ENCODE measurements at regions not wholly inside any gene's neighbourhood (a gene's known extent, or its start where the extent isn't known, plus 50 kb on each side); places are given as distances from the start of the nearest gene placed in this dataset.
"Not testable (repeated sequence)": the region's sequence is repeated elsewhere in the genome, so short reads cannot be mapped to it uniquely, and the experiment has no call there.

- H3K36me3 ChIP-seq (ENCODE audit: control insufficient read depth, insufficient read depth, low read length); H3K4me3 ChIP-seq (ENCODE audit: extremely low read depth, insufficient read depth, low read length, poor library complexity, severe bottlenecking); H3K4me1 ChIP-seq (ENCODE audit: control insufficient read depth, insufficient read depth, low read length, poor library complexity, severe bottlenecking); H3K27ac ChIP-seq (ENCODE audit: low read depth, low read length, severe bottlenecking): not testable (repeated sequence)
- WGBS, 2 experiments (ENCODE audit: insufficient coverage in 2 of 2) = 58 to 67% methylated on average over 9 to 13 of the region's 13 CpGs
- peaks cover 87% of the 10 kb centered on the region for H3K9me3 ChIP-seq (ENCODE audit: control insufficient read depth, low read length)
These were observed 4492.7 kb upstream of the OR11H1 start for GRCh38 chr22:11035031-11035873.

GRCh38 chr22:11037314-11037713, 4490.7 kb upstream of the OR11H1 start:
- WGBS, 2 experiments (ENCODE audit: insufficient coverage in 2 of 2) = 20 to 29% methylated on average over 1 of the region's 1 CpG
- not testable (repeated sequence) for H3K4me3 ChIP-seq (ENCODE audit: extremely low read depth, insufficient read depth, low read length, poor library complexity, severe bottlenecking); H3K4me1 ChIP-seq (ENCODE audit: control insufficient read depth, insufficient read depth, low read length, poor library complexity, severe bottlenecking); H3K27ac ChIP-seq (ENCODE audit: low read depth, low read length, severe bottlenecking); H3K36me3 ChIP-seq (ENCODE audit: control insufficient read depth, insufficient read depth, low read length)
- peaks cover 84% of the 10 kb centered on the region for H3K9me3 ChIP-seq (ENCODE audit: control insufficient read depth, low read length)

- H3K4me1 ChIP-seq (ENCODE audit: control insufficient read depth, insufficient read depth, low read length, poor library complexity, severe bottlenecking); H3K36me3 ChIP-seq (ENCODE audit: control insufficient read depth, insufficient read depth, low read length); H3K27ac ChIP-seq (ENCODE audit: low read depth, low read length, severe bottlenecking); H3K4me3 ChIP-seq (ENCODE audit: extremely low read depth, insufficient read depth, low read length, poor library complexity, severe bottlenecking): not testable (repeated sequence)
- peaks cover 80% of the 10 kb centered on the region for H3K9me3 ChIP-seq (ENCODE audit: control insufficient read depth, low read length)
- 80% methylated on average over 1 of the region's 2 CpGs; no CpG with 5 or more reads in 1 of the 2 experiments for WGBS, 2 experiments (ENCODE audit: insufficient coverage in 2 of 2)
These were observed 4490.2 kb upstream of the OR11H1 start for GRCh38 chr22:11037814-11038213.

DNA sequence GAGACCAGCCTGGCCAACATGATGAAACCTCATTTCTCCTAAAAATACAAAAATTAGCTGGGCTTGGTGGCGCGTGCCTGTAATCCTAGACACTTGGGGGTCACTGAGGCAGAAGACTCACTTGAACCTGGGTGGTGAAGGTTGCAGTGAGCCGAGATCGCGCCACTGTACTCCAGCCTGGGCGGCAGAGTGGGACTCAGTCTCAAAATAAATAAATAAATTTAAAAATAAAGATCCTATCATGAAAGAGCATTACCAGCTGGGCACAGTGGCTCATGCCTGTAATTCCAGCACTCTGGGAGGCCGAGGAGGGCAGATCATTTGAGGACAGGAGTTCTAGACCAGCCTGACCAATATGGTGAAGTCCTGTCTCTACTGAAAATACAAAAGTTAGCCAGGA, 4489.2 kb upstream of the OR11H1 start:
- H3K4me3 ChIP-seq (ENCODE audit: extremely low read depth, insufficient read depth, low read length, poor library complexity, severe bottlenecking) = not testable (repeated sequence)
- WGBS, 2 experiments (ENCODE audit: insufficient coverage in 2 of 2) = 74 to 81% methylated on average over 6 to 7 of the region's 7 CpGs
- peaks cover 80% of the 10 kb centered on the region for H3K9me3 ChIP-seq (ENCODE audit: control insufficient read depth, low read length)

DNA sequence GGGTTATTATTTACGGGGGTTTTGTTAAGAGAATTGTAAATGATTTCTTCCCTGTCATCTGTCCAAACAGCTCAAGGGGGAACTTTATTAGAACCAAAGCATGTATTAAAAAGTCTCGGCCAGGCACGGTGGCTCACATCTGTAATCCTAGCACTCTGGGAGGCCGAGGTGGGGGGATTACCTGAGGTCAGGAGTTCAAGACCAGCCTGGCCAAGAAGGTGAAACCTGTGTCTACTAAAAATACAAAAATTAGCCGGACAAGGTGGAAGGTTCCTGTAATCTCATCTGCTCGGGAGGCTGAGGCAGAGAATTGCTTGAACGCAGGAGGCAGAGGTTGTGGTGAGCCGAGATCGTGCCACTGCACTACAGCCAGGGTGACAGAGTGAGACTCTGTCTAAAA, 4486.6 kb upstream of the OR11H1 start:
- H3K27ac ChIP-seq (ENCODE audit: low read depth, low read length, severe bottlenecking); H3K4me3 ChIP-seq (ENCODE audit: extremely low read depth, insufficient read depth, low read length, poor library complexity, severe bottlenecking); H3K4me1 ChIP-seq (ENCODE audit: control insufficient read depth, insufficient read depth, low read length, poor library complexity, severe bottlenecking); H3K36me3 ChIP-seq (ENCODE audit: control insufficient read depth, insufficient read depth, low read length): not testable (repeated sequence)
- WGBS, 2 experiments (ENCODE audit: insufficient coverage in 2 of 2) = 63 to 70% methylated on average over 9 of the region's 9 CpGs
- peaks cover 61% of the 10 kb centered on the region for H3K9me3 ChIP-seq (ENCODE audit: control insufficient read depth, low read length)

More for the DNA sequence above, 4489.2 kb upstream of the OR11H1 start:
- H3K36me3 ChIP-seq (ENCODE audit: control insufficient read depth, insufficient read depth, low read length); H3K4me1 ChIP-seq (ENCODE audit: control insufficient read depth, insufficient read depth, low read length, poor library complexity, severe bottlenecking); H3K27ac ChIP-seq (ENCODE audit: low read depth, low read length, severe bottlenecking): not testable (repeated sequence)

GRCh38 chr22:11042116-11042515, 4485.9 kb upstream of the OR11H1 start:
- Histone ChIP-seq H3K4me1 (ENCODE audit: control insufficient read depth, insufficient read depth, low read length, poor library complexity, severe bottlenecking) (no peaks in the 10 kb centered on the region), H3K4me3 (ENCODE audit: extremely low read depth, insufficient read depth, low read length, poor library complexity, severe bottlenecking) (no peak overlapping the region), H3K27ac (ENCODE audit: low read depth, low read length, severe bottlenecking) (no peak overlapping the region), H3K9me3 (ENCODE audit: control insufficient read depth, low read length) (peaks cover 54% of the 10 kb centered on the region), H3K36me3 (ENCODE audit: control insufficient read depth, insufficient read depth, low read length) (no peaks in the 10 kb centered on the region)
- WGBS, 2 experiments (ENCODE audit: insufficient coverage in 2 of 2) = 33 to 42% methylated on average over 5 of the region's 6 CpGs

DNA sequence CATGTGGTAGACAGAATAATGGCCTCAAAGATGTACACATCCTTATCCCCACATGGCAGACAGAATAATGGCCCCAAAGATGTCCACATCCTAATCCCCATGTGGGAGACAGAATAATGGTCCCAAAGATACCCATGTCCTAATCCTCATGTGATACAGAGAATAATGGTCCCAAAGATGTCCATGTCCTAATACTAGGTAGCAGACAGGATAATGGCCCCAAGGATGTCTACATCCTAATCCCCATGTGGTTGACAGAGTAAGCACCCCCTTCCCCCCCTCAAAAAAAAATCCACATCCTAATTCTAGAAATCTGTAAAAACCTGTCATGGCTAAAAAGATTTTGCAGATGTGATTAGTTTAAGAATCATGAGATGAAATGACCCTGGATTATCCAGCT, 4484.7 kb upstream of the OR11H1 start:
- not testable (repeated sequence) for H3K4me3 ChIP-seq (ENCODE audit: extremely low read depth, insufficient read depth, low read length, poor library complexity, severe bottlenecking); H3K36me3 ChIP-seq (ENCODE audit: control insufficient read depth, insufficient read depth, low read length); H3K4me1 ChIP-seq (ENCODE audit: control insufficient read depth, insufficient read depth, low read length, poor library complexity, severe bottlenecking); H3K27ac ChIP-seq (ENCODE audit: low read depth, low read length, severe bottlenecking)
- peaks cover 47% of the 10 kb centered on the region for H3K9me3 ChIP-seq (ENCODE audit: control insufficient read depth, low read length)

DNA sequence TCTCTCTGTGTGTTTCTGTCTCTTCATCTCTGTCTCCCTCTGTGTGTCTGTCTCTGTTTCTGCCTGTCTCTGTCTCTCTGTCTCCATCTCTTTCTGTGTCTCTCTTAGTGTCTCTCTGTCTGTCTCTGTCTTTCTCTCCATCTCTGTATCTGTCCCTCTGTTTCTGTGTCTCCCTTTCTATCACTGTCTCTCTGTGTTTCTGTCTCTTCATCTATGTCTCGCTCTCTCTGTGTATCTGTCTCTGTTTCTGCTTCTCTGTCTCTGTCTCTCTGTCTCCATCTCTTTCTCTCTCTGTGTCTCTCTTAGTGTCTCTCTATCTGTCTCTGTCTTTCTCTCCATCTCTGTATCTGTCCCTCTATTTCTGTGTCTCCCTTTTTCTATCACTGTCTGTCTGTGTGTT, 4479.1 kb upstream of the OR11H1 start:
- not testable (repeated sequence) for H3K4me1 ChIP-seq (ENCODE audit: control insufficient read depth, insufficient read depth, low read length, poor library complexity, severe bottlenecking); H3K4me3 ChIP-seq (ENCODE audit: extremely low read depth, insufficient read depth, low read length, poor library complexity, severe bottlenecking); H3K27ac ChIP-seq (ENCODE audit: low read depth, low read length, severe bottlenecking); H3K36me3 ChIP-seq (ENCODE audit: control insufficient read depth, insufficient read depth, low read length)
- WGBS, 2 experiments (ENCODE audit: insufficient coverage in 2 of 2) = 80 to 82% methylated on average over 1 of the region's 1 CpG
- peaks cover 38% of the 10 kb centered on the region for H3K9me3 ChIP-seq (ENCODE audit: control insufficient read depth, low read length)

DNA sequence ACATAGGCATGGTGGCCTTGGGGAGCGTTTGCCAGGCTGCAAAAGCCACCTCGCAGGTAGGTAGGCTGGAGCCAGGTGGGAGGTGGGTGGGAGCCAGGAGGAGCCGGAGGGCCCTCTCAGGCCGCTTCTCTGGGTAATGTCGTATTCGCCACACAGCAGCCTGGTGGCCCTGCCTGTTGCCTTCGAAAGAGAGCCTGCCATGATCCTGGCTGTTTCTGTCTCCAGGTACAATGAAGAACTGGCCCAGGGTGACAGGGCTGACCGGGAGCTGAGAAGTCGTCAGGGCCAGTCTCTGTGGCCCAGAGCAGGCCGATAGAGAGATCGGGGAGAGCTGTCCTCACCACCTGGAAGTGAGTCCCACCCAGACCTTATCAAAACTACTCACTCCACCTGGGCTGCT, 4477.8 kb upstream of the OR11H1 start:
- H3K4me1 ChIP-seq (ENCODE audit: control insufficient read depth, insufficient read depth, low read length, poor library complexity, severe bottlenecking); H3K36me3 ChIP-seq (ENCODE audit: control insufficient read depth, insufficient read depth, low read length); H3K27ac ChIP-seq (ENCODE audit: low read depth, low read length, severe bottlenecking); H3K4me3 ChIP-seq (ENCODE audit: extremely low read depth, insufficient read depth, low read length, poor library complexity, severe bottlenecking): not testable (repeated sequence)
- peaks cover 47% of the 10 kb centered on the region for H3K9me3 ChIP-seq (ENCODE audit: control insufficient read depth, low read length)
- WGBS, 2 experiments (ENCODE audit: insufficient coverage in 2 of 2) = 50 to 67% methylated on average over 1 of the region's 11 CpGs

GRCh38 chr22:11051401-11052112, 4476.4 kb upstream of the OR11H1 start:
- not testable (repeated sequence) for H3K4me1 ChIP-seq (ENCODE audit: control insufficient read depth, insufficient read depth, low read length, poor library complexity, severe bottlenecking); H3K27ac ChIP-seq (ENCODE audit: low read depth, low read length, severe bottlenecking); H3K36me3 ChIP-seq (ENCODE audit: control insufficient read depth, insufficient read depth, low read length); H3K4me3 ChIP-seq (ENCODE audit: extremely low read depth, insufficient read depth, low read length, poor library complexity, severe bottlenecking)
- 18 to 31% methylated on average over 2 of the region's 9 CpGs for WGBS, 2 experiments (ENCODE audit: insufficient coverage in 2 of 2)
- H3K9me3 ChIP-seq (ENCODE audit: control insufficient read depth, low read length) = peaks cover 59% of the 10 kb centered on the region
